Panc1 (cell line): ENCODE measurements at regions not wholly inside any gene's neighbourhood (a gene's known extent, or its start where the extent isn't known, plus 50 kb on each side); places are given as distances from the start of the nearest gene placed in this dataset.

Source experiments
- ATAC-seq: fragments of 200-7000 bp; cut with Tn5 transposase; 2 replicates; pipeline ENCODE4 v1.9.1; 2020; ENCODE audit warnings: mild to moderate bottlenecking, moderate library complexity
- BruUV-seq: library from RNA; stranded (reverse); fragments of 400-500 nt; replicated peaks from 2 replicates; lab custom pipeline; 2021; lab: Mats Ljungman, UMichigan
- CTCF ChIA-PET: fragments of 300-600 bp; sonication (Branson Sonifier 250); formaldehyde crosslinking; loops from one replicate; lab custom pipeline; 2022; ENCODE audit warnings: antibody characterized with exemption; lab: Charles Lee
- POLR2A ChIA-PET: fragments of 300-600 bp; sonication (Branson Sonifier 250); formaldehyde crosslinking; loops from one replicate; lab custom pipeline; 2022; ENCODE audit warnings: antibody characterized with exemption; lab: Charles Lee
- DNase-seq: peaks from one replicate; pipeline ENCODE4 v3.0.0-alpha.2; 2010; ENCODE audit warnings: low read depth, low spot score
- H3K27ac ChIP-seq: 2 replicates; pipeline ENCODE4 v1.5.1; 2011; ENCODE audit warnings: mild to moderate bottlenecking, low read length, inconsistent platforms
- H3K27me3 ChIP-seq: fragments of 200-500 bp; sonication (Bioruptor generic); 2 replicates; pipeline ENCODE4 v1.6.0; 2014; ENCODE audit warnings: low read length, inconsistent platforms; ENCODE audit not compliant: control insufficient read depth, insufficient read depth
- H3K36me3 ChIP-seq: fragments of 200-500 bp; sonication (Bioruptor generic); 2 replicates; pipeline ENCODE4 v1.5.1; 2014; ENCODE audit warnings: inconsistent platforms, mild to moderate bottlenecking, low read length, moderate library complexity; ENCODE audit not compliant: control insufficient read depth, insufficient read depth
- H3K4me1 ChIP-seq: 2 replicates; pipeline ENCODE4 v1.5.1; 2011; ENCODE audit warnings: inconsistent platforms, mild to moderate bottlenecking, low read length, moderate library complexity; ENCODE audit not compliant: control insufficient read depth, insufficient read depth
- H3K4me3 ChIP-seq, 2 experiments: 2 replicates each; pipeline ENCODE4 v1.5.1; 2011 to 2012; ENCODE audit warnings: low read depth in 2 of 2, low read length in 2 of 2, mild to moderate bottlenecking in 2 of 2, inconsistent platforms in 1 of 2, moderate library complexity in 1 of 2
- H3K9me3 ChIP-seq: fragments of 200-500 bp; sonication (Bioruptor generic); 2 replicates; pipeline ENCODE4 v1.5.1; 2014; ENCODE audit warnings: low read depth, mild to moderate bottlenecking, inconsistent platforms, low read length, moderate library complexity; ENCODE audit not compliant: control insufficient read depth, insufficient read depth
- CTCF ChIP-seq: fragments of 450-650 bp; IDR thresholded peaks from 2 replicates; pipeline ENCODE4 v1.5.1; 2017; ENCODE audit warnings: mild to moderate bottlenecking
- POLR2AphosphoS5 ChIP-seq: IDR thresholded peaks from 2 replicates; pipeline ENCODE4 v1.6.1; 2012; ENCODE audit warnings: mild to moderate bottlenecking, low read depth, low read length, moderate library complexity
- REST ChIP-seq, 2 experiments: IDR thresholded peaks; 2 replicates each; pipeline ENCODE4 v1.6.1; 2011 to 2012; ENCODE audit warnings: low read depth in 2 of 2, control low read depth in 1 of 2, low read length in 1 of 2, mild to moderate bottlenecking in 1 of 2, moderate library complexity in 1 of 2; ENCODE audit not compliant: insufficient read depth in 1 of 2
- SIN3A ChIP-seq: IDR thresholded peaks from 2 replicates; pipeline ENCODE4 v1.6.1; 2012; ENCODE audit warnings: low read depth, mild to moderate bottlenecking, low read length, moderate library complexity, borderline replicate concordance; ENCODE audit not compliant: insufficient read depth
- TCF7L2 ChIP-seq: IDR thresholded peaks from 2 replicates; pipeline ENCODE4 v1.6.1; 2011; ENCODE audit warnings: mild to moderate bottlenecking, low read depth, low read length, inconsistent platforms
- in situ Hi-C: cut with HindIII; loops from 2 replicates; pipeline ENCODE4 v1.10.0; 2016; ENCODE audit warnings: low sequenced_read_pairs, low pct_unique_long_range_greater_than_20kb
- intact Hi-C: fragments of 100-400 bp; cut with micrococcal nuclease; formaldehyde crosslinking; loops from one replicate; pipeline ENCODE4 v1.10.0; 2022; ENCODE audit not compliant: unreplicated experiment

- BruUV-seq: no TSS peak
- no peaks in the 10 kb centered on the region for H3K27me3 ChIP-seq
- H3K36me3 ChIP-seq: no peaks in the 10 kb centered on the region
- intact Hi-C loops (no loop called here), in situ Hi-C loops (no loop called here)
- POLR2A ChIA-PET: no interaction called here
- TF ChIP-seq SIN3A: no peak
- no peak for TF ChIP-seq POLR2AphosphoS5
- no peak for TF ChIP-seq TCF7L2
- no peak for TF ChIP-seq CTCF
- TF ChIP-seq REST (IDR thresholded peaks at IDR 0.05; ENCODE audit: insufficient read depth in 1 of 2, low read depth in 2 of 2, low read length in 1 of 2): no peak
- H3K9me3 ChIP-seq: no peaks in the 10 kb centered on the region
- DNase-seq (no peak), ATAC-seq (no peak)
- CTCF ChIA-PET: no interaction called here
- no peak overlapping the region for H3K4me3 ChIP-seq
- no peaks in the 10 kb centered on the region for H3K4me1 ChIP-seq
- H3K27ac ChIP-seq: no peak overlapping the region
Measured at GRCh38 chr10:3426190-3426845, 253.7 kb upstream of the PITRM1 start.

- intact Hi-C loops (no loop called here), in situ Hi-C loops (no loop called here)
- BruUV-seq: no TSS peak
- CTCF ChIA-PET: no interaction called here
- Histone ChIP-seq H3K4me3 (no peak overlapping the region), H3K36me3 (no peaks in the 10 kb centered on the region), H3K27me3 (no peaks in the 10 kb centered on the region), H3K4me1 (no peaks in the 10 kb centered on the region), H3K27ac (no peak overlapping the region), H3K9me3 (no peaks in the 10 kb centered on the region)
- ATAC-seq: no peak
- no peak for DNase-seq
- POLR2A ChIA-PET: no interaction called here
- TF ChIP-seq REST (IDR thresholded peaks at IDR 0.05; ENCODE audit: insufficient read depth in 1 of 2, low read depth in 2 of 2, low read length in 1 of 2): no peak
- TF ChIP-seq CTCF: no peak
- TF ChIP-seq TCF7L2: no peak
- TF ChIP-seq POLR2AphosphoS5: no peak
- no peak for TF ChIP-seq SIN3A
Measured at GRCh38 chr10:3425716-3426115, 253.1 kb upstream of the PITRM1 start.
